LNCaP clone FGC (cell line): ENCODE measurements at regions not wholly inside any gene's neighbourhood (a gene's known extent, or its start where the extent isn't known, plus 50 kb on each side); places are given as distances from the start of the nearest gene placed in this dataset.
"Not testable (repeated sequence)": the region's sequence is repeated elsewhere in the genome, so short reads cannot be mapped to it uniquely, and the experiment has no call there.

Experiments
- DNase-seq: peaks from one replicate; pipeline ENCODE4 v3.0.0-alpha.2; 2011; ENCODE audit warnings: low read depth
- H3K4me3 ChIP-seq: 2 replicates; pipeline ENCODE4 v1.5.1; 2011; ENCODE audit warnings: mild to moderate bottlenecking, low read depth, low read length, control low read depth
- TF ChIP-seq, protein P1 (sequence below): IDR thresholded peaks from 2 replicates; pipeline ENCODE4 v1.5.1; 2012; ENCODE audit warnings: mild to moderate bottlenecking; ENCODE audit not compliant: control insufficient read depth, insufficient read depth; ENCODE audit errors: extremely low read depth

DNA sequence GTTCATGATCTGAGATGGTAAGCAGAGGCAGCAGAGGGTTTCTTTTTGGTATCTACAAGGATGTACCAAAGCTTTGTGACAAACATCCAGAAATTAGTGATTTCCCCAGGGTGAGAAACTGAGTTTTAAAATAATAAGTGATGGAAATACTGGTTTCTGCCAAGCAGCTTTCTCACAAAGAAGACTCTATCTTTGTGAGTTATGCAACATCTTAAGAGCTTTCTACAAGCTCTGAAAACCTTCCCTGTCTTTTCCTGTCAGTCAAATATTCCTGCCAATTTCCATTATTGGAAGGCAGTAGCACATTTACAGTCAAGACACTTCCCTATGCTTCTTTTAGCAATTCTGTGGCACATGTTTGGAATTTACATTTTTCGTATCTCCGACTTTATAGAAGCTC lies 264.7 kb upstream of the SPTLC3 start:
- no peak overlapping the region for H3K4me3 ChIP-seq
- no peak for DNase-seq
- TF ChIP-seq, protein P1, sequence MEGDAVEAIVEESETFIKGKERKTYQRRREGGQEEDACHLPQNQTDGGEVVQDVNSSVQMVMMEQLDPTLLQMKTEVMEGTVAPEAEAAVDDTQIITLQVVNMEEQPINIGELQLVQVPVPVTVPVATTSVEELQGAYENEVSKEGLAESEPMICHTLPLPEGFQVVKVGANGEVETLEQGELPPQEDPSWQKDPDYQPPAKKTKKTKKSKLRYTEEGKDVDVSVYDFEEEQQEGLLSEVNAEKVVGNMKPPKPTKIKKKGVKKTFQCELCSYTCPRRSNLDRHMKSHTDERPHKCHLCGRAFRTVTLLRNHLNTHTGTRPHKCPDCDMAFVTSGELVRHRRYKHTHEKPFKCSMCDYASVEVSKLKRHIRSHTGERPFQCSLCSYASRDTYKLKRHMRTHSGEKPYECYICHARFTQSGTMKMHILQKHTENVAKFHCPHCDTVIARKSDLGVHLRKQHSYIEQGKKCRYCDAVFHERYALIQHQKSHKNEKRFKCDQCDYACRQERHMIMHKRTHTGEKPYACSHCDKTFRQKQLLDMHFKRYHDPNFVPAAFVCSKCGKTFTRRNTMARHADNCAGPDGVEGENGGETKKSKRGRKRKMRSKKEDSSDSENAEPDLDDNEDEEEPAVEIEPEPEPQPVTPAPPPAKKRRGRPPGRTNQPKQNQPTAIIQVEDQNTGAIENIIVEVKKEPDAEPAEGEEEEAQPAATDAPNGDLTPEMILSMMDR = no peak

DNA sequence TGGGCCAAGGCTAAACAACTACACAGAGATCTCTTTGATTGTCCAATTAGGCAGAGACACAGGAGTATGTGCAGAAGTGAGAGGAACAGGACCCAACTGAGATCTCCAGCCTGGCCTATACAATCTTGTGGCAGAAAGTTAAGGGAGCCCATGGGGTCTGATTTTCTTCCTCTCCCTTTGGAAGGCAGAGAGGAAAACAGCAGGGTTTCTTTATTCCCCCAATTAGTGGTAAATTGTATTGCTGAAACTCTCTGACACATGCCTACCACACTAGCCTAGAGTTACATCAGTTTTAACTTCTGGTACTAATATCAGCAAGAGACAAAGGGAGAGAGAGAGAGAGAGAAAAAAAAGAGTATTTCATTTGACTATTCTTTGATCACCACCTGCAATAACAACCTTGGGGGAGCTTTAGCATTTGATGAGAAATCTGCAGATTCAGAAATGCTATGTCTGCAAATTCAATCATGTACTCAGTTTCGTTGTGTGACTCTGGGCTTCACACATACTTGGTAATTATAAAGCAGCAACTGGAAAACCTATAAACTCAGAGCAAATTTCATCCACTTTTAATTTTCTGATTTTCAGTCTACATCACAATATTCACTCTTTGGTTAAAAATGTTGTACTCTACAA lies 260.3 kb upstream of the SPTLC3 start:
- TF ChIP-seq, protein P1 = no peak
- no peak for DNase-seq

GRCh38 chr20:12750221-12750620 lies 258.6 kb upstream of the SPTLC3 start:
- no peak overlapping the region for H3K4me3 ChIP-seq
- TF ChIP-seq, protein P1 = no peak
- DNase-seq = no peak

More for the DNA sequence above, 260.3 kb upstream of the SPTLC3 start:
- no peak overlapping the region for H3K4me3 ChIP-seq

- H3K4me3 ChIP-seq, DNase-seq: not testable (repeated sequence)
These were observed 255.7 kb upstream of the SPTLC3 start for GRCh38 chr20:12752900-12753693.

DNA sequence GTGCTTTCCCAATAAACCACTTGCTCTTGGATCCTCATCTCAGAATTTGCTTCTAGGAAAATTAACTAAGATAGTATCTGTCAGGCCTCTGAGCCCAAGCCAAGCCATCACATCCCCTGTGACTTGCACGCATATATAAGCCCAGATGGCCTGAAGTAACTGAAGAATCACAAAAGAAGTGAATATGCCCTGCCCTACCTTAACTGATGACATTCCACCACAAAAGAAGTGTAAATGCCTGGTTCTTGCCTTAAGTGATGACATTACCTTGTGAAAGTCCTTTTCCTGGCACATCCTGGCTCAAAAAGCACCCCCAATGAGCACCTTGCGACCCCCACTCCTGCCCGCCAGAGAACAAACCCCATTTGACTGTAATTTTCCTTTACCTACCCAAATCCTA lies 255.0 kb upstream of the SPTLC3 start:
- H3K4me3 ChIP-seq = not testable (repeated sequence)

GRCh38 chr20:12759493-12759892 lies 249.3 kb upstream of the SPTLC3 start:
- H3K4me3 ChIP-seq, DNase-seq: not testable (repeated sequence)

More for the DNA sequence above, 255.0 kb upstream of the SPTLC3 start:
- not testable (repeated sequence) for DNase-seq

DNA sequence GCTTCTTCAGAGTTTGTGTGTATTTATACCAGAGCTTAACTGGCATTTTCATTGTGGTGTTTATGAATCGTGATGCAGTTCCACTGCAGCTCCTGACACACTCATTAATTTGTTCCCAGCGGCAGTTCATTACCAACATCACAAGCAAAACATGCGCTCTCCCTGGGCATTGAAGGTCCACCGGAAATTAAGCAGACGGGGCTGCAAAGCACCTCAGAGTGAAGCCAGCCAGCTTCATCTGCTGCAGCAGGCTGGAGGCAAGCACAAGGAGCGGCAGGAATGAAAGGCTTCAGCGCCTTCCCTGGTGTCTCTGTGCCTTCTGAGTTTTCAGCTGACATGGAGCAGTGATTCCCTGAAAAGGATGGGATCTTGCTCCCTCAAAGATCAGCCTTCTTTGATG lies 246.0 kb upstream of the SPTLC3 start:
- no peak for DNase-seq
- TF ChIP-seq, protein P1 = no peak
- H3K4me3 ChIP-seq = no peak overlapping the region

- DNase-seq = no peak
- TF ChIP-seq, protein P1 = no peak
- H3K4me3 ChIP-seq = no peak overlapping the region
These were observed 245.4 kb upstream of the SPTLC3 start for GRCh38 chr20:12763406-12763805.
